GM21717 (cell line): ENCODE measurements at regions not wholly inside any gene's neighbourhood (a gene's known extent, or its start where the extent isn't known, plus 50 kb on each side); places are given as distances from the start of the nearest gene placed in this dataset.

Experiments used
- ATAC-seq: cut with Tn5 transposase; IDR thresholded peaks from one replicate; pipeline ENCODE4 v1.9.1; 2021; ENCODE audit warnings: mild to moderate bottlenecking, moderate library complexity; ENCODE audit not compliant: unreplicated experiment

GRCh38 chr6:14423955-14424354, 306.4 kb downstream of the CD83 start:
- ATAC-seq, result no peak

GRCh38 chr6:14425805-14426204, 308.2 kb downstream of the CD83 start:
- ATAC-seq, result no peak

GRCh38 chr6:14426281-14426680, 308.7 kb downstream of the CD83 start:
- no peak for ATAC-seq

- no peak for ATAC-seq
These were observed 310.7 kb downstream of the CD83 start for GRCh38 chr6:14428269-14428668.

- no peak for ATAC-seq
These were observed 311.8 kb downstream of the CD83 start for GRCh38 chr6:14429396-14429795.

- no peak for ATAC-seq
These were observed 312.6 kb downstream of the CD83 start for GRCh38 chr6:14430218-14430617.

- ATAC-seq, result no peak
These were observed 314.1 kb downstream of the CD83 start for GRCh38 chr6:14431385-14432330.

GRCh38 chr6:14434916-14435690, 317.5 kb downstream of the CD83 start:
- no peak for ATAC-seq

GRCh38 chr6:14436592-14437132, 319.1 kb downstream of the CD83 start:
- no peak for ATAC-seq

GRCh38 chr6:14439419-14439818, 321.8 kb downstream of the CD83 start:
- ATAC-seq, result no peak

- no peak for ATAC-seq
These were observed 322.8 kb downstream of the CD83 start for GRCh38 chr6:14440215-14440910.

- ATAC-seq, result no peak
These were observed 323.6 kb downstream of the CD83 start for GRCh38 chr6:14440940-14441781.

- no peak for ATAC-seq
These were observed 324.7 kb downstream of the CD83 start for GRCh38 chr6:14442242-14442641.

- ATAC-seq, result no peak
These were observed 326.2 kb downstream of the CD83 start for GRCh38 chr6:14443629-14444268.

GRCh38 chr6:14444295-14444972, 326.9 kb downstream of the CD83 start:
- no peak for ATAC-seq

GRCh38 chr6:14447240-14447639, 329.7 kb downstream of the CD83 start:
- ATAC-seq, result no peak

- ATAC-seq, result no peak
These were observed 330.7 kb downstream of the CD83 start for GRCh38 chr6:14448246-14448645.

- ATAC-seq, result no peak
These were observed 332.5 kb downstream of the CD83 start for GRCh38 chr6:14450133-14450504.

GRCh38 chr6:14450578-14450977, 333.0 kb downstream of the CD83 start:
- ATAC-seq, result no peak
